ENCODE measurements at regions not wholly inside any gene's neighbourhood (a gene's known extent, or its start where the extent isn't known, plus 50 kb on each side); places are given as distances from the start of the nearest gene placed in this dataset.

GRCh38 chr7:132685277-132685676 lies 109.0 kb upstream of the PLXNA4 start:
- DNase-seq = no peak
- Histone ChIP-seq H4K20me1 (ENCODE audit: insufficient read depth) (no peaks in the 10 kb centered on the region), H2AFZ (ENCODE audit: low read depth) (no peak overlapping the region), H3F3A (replicated peaks; ENCODE audit: insufficient read depth) (no peaks in the 10 kb centered on the region), H3K9ac (no peak overlapping the region), H3K27me3 (ENCODE audit: insufficient read depth) (peaks cover 5% of the 10 kb centered on the region; the same call in 1 of the 2 replicates), H3K79me2 (ENCODE audit: insufficient read depth) (no peaks in the 10 kb centered on the region), H3K4me1 (ENCODE audit: control insufficient read depth in 1 of 2, insufficient read depth in 2 of 2, low read depth in 1 of 2, low read length in 1 of 2) (peaks cover 0 to 5% of the 10 kb centered on the region in 2 experiments; a peak in 1 of 4 replicates), H3K9me3 (no peaks in the 10 kb centered on the region), H3K9me2 (no peaks in the 10 kb centered on the region), H3K27ac (ENCODE audit: low read depth in 2 of 2, low read length in 1 of 2) (no peak overlapping the region), H3K4me2 (no peak overlapping the region), H3K36me3 (replicated peaks in 1 of 2; ENCODE audit: control insufficient read depth in 1 of 2, insufficient read depth in 2 of 2, low read length in 1 of 2) (no peaks in the 10 kb centered on the region), H3K4me3 (ENCODE audit: low read depth in 2 of 2, low read length in 1 of 2) (no peak overlapping the region)
- ChIA-PET POLR2A (no interaction called here), CTCF (no interaction called here)
- 44% methylated on average over 1 of the region's 2 CpGs for WGBS (ENCODE audit: low lambda C conversion rate)
- TF ChIP-seq RFX5 (IDR thresholded peaks at IDR 0.05; ENCODE audit: low read length) (no peak), GATA2 (CRISPR knock-in tag; IDR thresholded peaks at IDR 0.05) (no peak), TCF12 (IDR thresholded peaks at IDR 0.05) (no peak), REST (IDR thresholded peaks at IDR 0.05; ENCODE audit: low read depth, low read length) (no peak)

DNA sequence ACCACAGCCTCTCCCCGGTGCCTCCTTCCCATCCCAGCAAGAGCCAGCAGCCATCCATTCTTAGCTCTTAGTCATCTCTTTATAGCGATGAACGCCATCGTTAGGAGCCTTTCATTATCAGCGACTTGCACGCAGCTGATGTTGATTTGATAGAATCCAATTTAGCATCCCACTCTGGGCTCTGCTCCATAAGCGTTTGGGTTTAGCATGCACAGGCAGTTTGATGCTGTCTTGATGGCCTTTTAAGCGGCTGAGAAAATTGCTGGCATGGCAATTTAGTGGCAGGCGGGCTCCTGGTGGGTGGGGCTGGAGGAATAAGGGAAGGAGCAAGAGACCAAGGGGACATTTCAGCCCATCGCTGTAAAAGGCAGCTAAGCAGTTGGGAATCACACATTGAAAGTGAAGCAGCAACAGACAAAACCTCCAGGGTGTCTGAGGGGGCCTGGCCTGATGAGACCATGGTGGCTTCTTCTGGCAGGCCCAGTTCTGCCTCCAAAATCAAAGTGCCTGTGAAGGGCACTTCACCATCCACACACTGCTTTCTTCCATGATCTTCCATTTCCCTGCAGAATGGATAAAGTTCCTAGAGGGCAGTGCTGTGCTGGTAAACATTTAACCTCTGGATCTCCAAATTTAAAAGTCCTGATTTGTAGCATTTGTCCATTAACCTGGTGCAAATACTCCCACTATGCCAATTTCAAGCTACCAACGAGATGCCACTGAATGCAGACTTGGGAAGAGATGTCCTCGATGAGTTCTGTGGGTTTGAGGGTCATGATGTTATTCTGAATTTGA lies 107.8 kb upstream of the PLXNA4 start:
- no peak for DNase-seq
- Histone ChIP-seq H3F3A (replicated peaks; ENCODE audit: insufficient read depth) (no peaks in the 10 kb centered on the region), H3K27me3 (ENCODE audit: insufficient read depth) (peaks cover 5% of the 10 kb centered on the region; the same call in 1 of the 2 replicates), H3K4me2 (no peak overlapping the region), H3K9me2 (no peaks in the 10 kb centered on the region), H4K20me1 (ENCODE audit: insufficient read depth) (no peaks in the 10 kb centered on the region), H3K36me3 (replicated peaks in 1 of 2; ENCODE audit: control insufficient read depth in 1 of 2, insufficient read depth in 2 of 2, low read length in 1 of 2) (no peaks in the 10 kb centered on the region), H3K9ac (no peak overlapping the region), H3K79me2 (ENCODE audit: insufficient read depth) (no peaks in the 10 kb centered on the region), H3K27ac (ENCODE audit: low read depth in 2 of 2, low read length in 1 of 2) (no peak overlapping the region), H3K9me3 (no peaks in the 10 kb centered on the region), H3K4me3 (ENCODE audit: low read depth in 2 of 2, low read length in 1 of 2) (no peak overlapping the region), H2AFZ (ENCODE audit: low read depth) (no peak overlapping the region), H3K4me1 (ENCODE audit: control insufficient read depth in 1 of 2, insufficient read depth in 2 of 2, low read depth in 1 of 2, low read length in 1 of 2) (peaks cover 0 to 5% of the 10 kb centered on the region in 2 experiments; a peak in 1 of 4 replicates)
- ChIA-PET POLR2A (no interaction called here), CTCF (interaction anchor here (0.7 to 1.1 kb wide), 4 partner anchors 15 to 61 kb away, joined by 3 read pairs; no protein-coding TSS in a partner anchor)
- 45% methylated on average over 12 of the region's 12 CpGs for WGBS (ENCODE audit: low lambda C conversion rate)
- TF ChIP-seq ELF1 (IDR thresholded peaks at IDR 0.05) (no peak), FOXJ3 (CRISPR knock-in tag; IDR thresholded peaks at IDR 0.05) (no peak), RAD21 (IDR thresholded peaks at IDR 0.05; ENCODE audit: low read length) (peak; percentile 30; the same call in 1 of the 2 replicates), POLR2AphosphoS5 (IDR thresholded peaks at IDR 0.05; ENCODE audit: low read depth, low read length) (no peak)
- TF ChIP-seq, protein P1, sequence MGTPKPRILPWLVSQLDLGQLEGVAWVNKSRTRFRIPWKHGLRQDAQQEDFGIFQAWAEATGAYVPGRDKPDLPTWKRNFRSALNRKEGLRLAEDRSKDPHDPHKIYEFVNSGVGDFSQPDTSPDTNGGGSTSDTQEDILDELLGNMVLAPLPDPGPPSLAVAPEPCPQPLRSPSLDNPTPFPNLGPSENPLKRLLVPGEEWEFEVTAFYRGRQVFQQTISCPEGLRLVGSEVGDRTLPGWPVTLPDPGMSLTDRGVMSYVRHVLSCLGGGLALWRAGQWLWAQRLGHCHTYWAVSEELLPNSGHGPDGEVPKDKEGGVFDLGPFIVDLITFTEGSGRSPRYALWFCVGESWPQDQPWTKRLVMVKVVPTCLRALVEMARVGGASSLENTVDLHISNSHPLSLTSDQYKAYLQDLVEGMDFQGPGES (IDR thresholded peaks at IDR 0.05; ENCODE audit: low read depth, low read length) = no peak
